GM12878 (cell line): ENCODE measurements at regions not wholly inside any gene's neighbourhood (a gene's known extent, or its start where the extent isn't known, plus 50 kb on each side); places are given as distances from the start of the nearest gene placed in this dataset.
A peak's percentile ranks its signal among the peaks of the same experiment; 100 is the strongest.

Source experiments
- ATAC-seq: fragments of 200-7000 bp; cut with Tn5 transposase; 3 replicates; pipeline ENCODE4 v1.9.1; 2020; ENCODE audit warnings: mild to moderate bottlenecking, moderate library complexity
- BruUV-seq: library from RNA; stranded (reverse); fragments of 400-500 nt; replicated peaks from 2 replicates; lab custom pipeline; 2021; lab: Mats Ljungman, UMichigan
- CTCF ChIA-PET: fragments of 300-600 bp; sonication (Branson Sonifier 250); formaldehyde crosslinking; extraction: SDS; loops from one replicate; lab custom pipeline; 2021; ENCODE audit warnings: inconsistent platforms; lab: Yijun Ruan, JAX
- POLR2A ChIA-PET: fragments of 350-600 bp; formaldehyde crosslinking; extraction: SDS; loops from one replicate; lab custom pipeline; 2021; ENCODE audit warnings: inconsistent platforms; lab: Charles Lee
- RAD21 ChIA-PET: fragments of 300-600 bp; sonication (Branson Sonifier 250); formaldehyde crosslinking; loops from one replicate; lab custom pipeline; 2023; ENCODE audit warnings: antibody characterized with exemption; ENCODE audit not compliant: unreplicated experiment; lab: Charles Lee
- SMC1A ChIA-PET: fragments of 300-600 bp; sonication (Branson Sonifier 250); formaldehyde crosslinking; loops from one replicate; lab custom pipeline; 2023; ENCODE audit not compliant: unreplicated experiment, uncharacterized antibody; lab: Charles Lee
- DNase-seq: peaks from one replicate; pipeline ENCODE4 v3.0.0-alpha.2; 2011; ENCODE audit warnings: low read depth, low spot score
- FAIRE-seq: peaks from 3 replicates; lab custom pipeline; 2011; peaks lifted over from hg19 to GRCh38; lab: Jason Lieb, UNC
- H2AFZ ChIP-seq: 2 replicates; pipeline ENCODE4 v1.6.0; 2011; ENCODE audit warnings: low read depth, low read length, control low read depth; ENCODE audit not compliant: control insufficient read depth
- H3K27ac ChIP-seq: 2 replicates; pipeline ENCODE4 v1.5.1; 2011; ENCODE audit warnings: control low read depth; ENCODE audit not compliant: control insufficient read depth, insufficient read depth
- H3K27me3 ChIP-seq, 2 experiments: replicated peaks in 1 of 2; 2 replicates each; pipeline versions ENCODE4 v1.6.0 to v1.6.1; 2011; ENCODE audit warnings: low read length in 1 of 2; ENCODE audit not compliant: control insufficient read depth in 2 of 2, insufficient read depth in 2 of 2
- H3K36me3 ChIP-seq, 2 experiments: 2 replicates each; pipeline ENCODE4 v1.5.1; 2011; ENCODE audit warnings: low read length in 1 of 2; ENCODE audit not compliant: control insufficient read depth in 2 of 2, insufficient read depth in 2 of 2
- H3K4me1 ChIP-seq: 2 replicates; pipeline ENCODE4 v1.6.1; 2011; ENCODE audit warnings: mild to moderate bottlenecking, low read length, moderate library complexity, mixed read lengths; ENCODE audit not compliant: control insufficient read depth, insufficient read depth
- H3K4me2 ChIP-seq: 2 replicates; pipeline ENCODE4 v1.6.0; 2011; ENCODE audit warnings: control low read depth; ENCODE audit not compliant: control insufficient read depth, insufficient read depth
- H3K4me3 ChIP-seq: fragments of 200-600 bp; sonication (generic); 2 replicates; pipeline ENCODE4 v1.5.1; 2016
- H3K79me2 ChIP-seq: 2 replicates; pipeline ENCODE4 v1.6.0; 2011; ENCODE audit warnings: low read length; ENCODE audit not compliant: control insufficient read depth, insufficient read depth
- H3K9ac ChIP-seq: 2 replicates; pipeline ENCODE4 v1.8.0; 2011; ENCODE audit warnings: low read length, control low read depth, mixed read lengths; ENCODE audit not compliant: control insufficient read depth, insufficient read depth
- H3K9me3 ChIP-seq: replicated peaks from 3 replicates; pipeline ENCODE4 v1.5.1; 2011; ENCODE audit warnings: mild to moderate bottlenecking, low read length; ENCODE audit not compliant: control insufficient read depth, insufficient read depth
- H4K20me1 ChIP-seq: 2 replicates; pipeline ENCODE4 v1.6.0; 2011; ENCODE audit not compliant: control insufficient read depth, insufficient read depth
- BCL3 ChIP-seq: IDR thresholded peaks from 2 replicates; pipeline ENCODE4 v1.6.1; 2011; ENCODE audit warnings: borderline replicate concordance, low read depth, mild to moderate bottlenecking, moderate library complexity, low read length; ENCODE audit not compliant: insufficient read depth, poor library complexity, severe bottlenecking
- ELK1 ChIP-seq: IDR thresholded peaks from 2 replicates; pipeline ENCODE4 v1.6.1; 2012; ENCODE audit warnings: low read depth, low read length, improper control_type of control experiment
- EP300 ChIP-seq, 2 experiments: fragments of 150-350 bp in 1 of 2; IDR thresholded peaks; 2 replicates each; pipeline ENCODE4 v1.6.1; 2011 to 2012; ENCODE audit warnings: low read depth in 2 of 2, low read length in 2 of 2, borderline replicate concordance in 1 of 2, improper control_type of control experiment in 1 of 2, inconsistent platforms in 1 of 2; ENCODE audit not compliant: control insufficient read depth in 1 of 2
- IKZF2 ChIP-seq, 2 experiments: fragments of 450-650 bp; IDR thresholded peaks; 2 replicates each; pipeline ENCODE4 v1.6.1; 2017; ENCODE audit warnings: mild to moderate bottlenecking in 2 of 2, moderate library complexity in 2 of 2
- IRF4 ChIP-seq: IDR thresholded peaks from 2 replicates; pipeline ENCODE4 v1.6.1; 2011; ENCODE audit warnings: low read depth, low read length
- MAX ChIP-seq: IDR thresholded peaks from 2 replicates; pipeline ENCODE4 v1.6.1; 2012; ENCODE audit warnings: low read depth, low read length, improper control_type of control experiment
- NFIC ChIP-seq: IDR thresholded peaks from 2 replicates; pipeline ENCODE4 v1.6.1; 2012; ENCODE audit warnings: low read depth, mild to moderate bottlenecking, inconsistent platforms, low read length, moderate library complexity
- PKNOX1 ChIP-seq: fragments of 450-650 bp; IDR thresholded peaks from 2 replicates; pipeline ENCODE4 v1.6.1; 2016; ENCODE audit warnings: mild to moderate bottlenecking
- RAD51 ChIP-seq: fragments of 450-650 bp; IDR thresholded peaks from 2 replicates; pipeline ENCODE4 v1.6.1; 2016; ENCODE audit warnings: moderate library complexity, mild to moderate bottlenecking, inconsistent platforms
- ZBED1 ChIP-seq: IDR thresholded peaks from 2 replicates; pipeline ENCODE4 v1.6.1; 2016; ENCODE audit warnings: borderline replicate concordance
- WGBS: methylation state at CpG from one replicate; pipeline ENCODE4 v1.1.6; 2016; ENCODE audit warnings: low lambda C conversion rate; ENCODE audit not compliant: insufficient replicate concordance, insufficient coverage; ENCODE audit errors: missing lambda C conversion rate; 5-methylcytosine and 5-hydroxymethylcytosine counted together
- in situ Hi-C: fragments of 300-500 bp; cut with MboI; formaldehyde crosslinking; loops from 9 replicates; pipeline ENCODE4 v1.14.3; 2018; ENCODE audit warnings: mixed read lengths
- intact Hi-C: fragments of 100-400 bp; cut with micrococcal nuclease; formaldehyde crosslinking; loops from one replicate; pipeline ENCODE4 v1.14.2; 2022; ENCODE audit not compliant: unreplicated experiment

GRCh38 chr9:16271967-16272366 lies 598.5 kb downstream of the BNC2 start:
- H3K9me3 ChIP-seq, result no peaks in the 10 kb centered on the region
- ChIA-PET RAD21 (no interaction called here), POLR2A (no interaction called here), CTCF (no interaction called here), SMC1A (no interaction called here)
- 24% methylated on average over 9 of the region's 9 CpGs for WGBS
- H2AFZ ChIP-seq, result no peak overlapping the region
- H3K27ac ChIP-seq, result no peak overlapping the region
- no TSS peak for BruUV-seq
- no peak overlapping the region for H3K4me2 ChIP-seq
- H3K9ac ChIP-seq, result no peak overlapping the region
- ATAC-seq (peak; percentile 73), FAIRE-seq (no peak), DNase-seq (no peak)
- intact Hi-C loops, result no loop called here
- H3K27me3 ChIP-seq, result no peaks in the 10 kb centered on the region
- no peaks in the 10 kb centered on the region for H3K36me3 ChIP-seq
- no peaks in the 10 kb centered on the region for H3K4me1 ChIP-seq
- TF ChIP-seq ZBED1 (no peak), BCL3 (no peak), PKNOX1 (no peak), NFIC (no peak), ELK1 (no peak), MAX (no peak), IRF4 (no peak), IKZF2 (IDR thresholded peaks at IDR 0.05) (no peak), RAD51 (no peak), EP300 (IDR thresholded peaks at IDR 0.05; ENCODE audit: borderline replicate concordance in 1 of 2, control insufficient read depth in 1 of 2, low read depth in 2 of 2, low read length in 2 of 2) (no peak)
- no peak overlapping the region for H3K4me3 ChIP-seq
- in situ Hi-C loops, result no loop called here
- H3K79me2 ChIP-seq, result no peaks in the 10 kb centered on the region
- H4K20me1 ChIP-seq, result no peaks in the 10 kb centered on the region
